ENCODE measurements at regions not wholly inside any gene's neighbourhood (a gene's known extent, or its start where the extent isn't known, plus 50 kb on each side); places are given as distances from the start of the nearest gene placed in this dataset.

- TF ChIP-seq CTCF (IDR thresholded peaks at IDR 0.05): no peak
- Histone ChIP-seq H3K9me3 (no peaks in the 10 kb centered on the region), H3K4me3 (no peak overlapping the region), H3K36me3 (ENCODE audit: low read depth) (no peaks in the 10 kb centered on the region), H3K4me1 (ENCODE audit: low read depth) (no peaks in the 10 kb centered on the region)
- DNase-seq (no peak), ATAC-seq (no peak)
- intact Hi-C loops (cut with DNase I, micrococcal nuclease): no loop called here
Observed at GRCh38 chr14:38121320-38122020, 86.2 kb upstream of the SSTR1 start.

GRCh38 chr14:38122241-38122640 lies 85.5 kb upstream of the SSTR1 start:
- DNase-seq: no peak
- no peak for TF ChIP-seq CTCF (IDR thresholded peaks at IDR 0.05)

GRCh38 chr14:38124506-38124905 lies 83.2 kb upstream of the SSTR1 start:
- intact Hi-C loops (cut with DNase I, micrococcal nuclease): no loop called here
- Histone ChIP-seq H3K4me3 (no peak overlapping the region), H3K4me1 (ENCODE audit: low read depth) (no peaks in the 10 kb centered on the region), H3K36me3 (ENCODE audit: low read depth) (no peaks in the 10 kb centered on the region), H3K9me3 (no peaks in the 10 kb centered on the region)
- ATAC-seq (no peak), DNase-seq (no peak)
- no peak for TF ChIP-seq CTCF (IDR thresholded peaks at IDR 0.05)

More at GRCh38 chr14:38122241-38122640, 85.5 kb upstream of the SSTR1 start:
- no peaks in the 10 kb centered on the region for H3K9me3 ChIP-seq
- ATAC-seq: no peak
- no peaks in the 10 kb centered on the region for H3K36me3 ChIP-seq (ENCODE audit: low read depth)
- H3K4me1 ChIP-seq (ENCODE audit: low read depth): no peaks in the 10 kb centered on the region
- intact Hi-C loops (cut with DNase I, micrococcal nuclease): no loop called here
- H3K4me3 ChIP-seq: no peak overlapping the region

- peak; percentile 55 for ATAC-seq
- no peaks in the 10 kb centered on the region for H3K9me3 ChIP-seq
- H3K36me3 ChIP-seq (ENCODE audit: low read depth): no peaks in the 10 kb centered on the region
- TF ChIP-seq CTCF (IDR thresholded peaks at IDR 0.05): no peak
- no peak overlapping the region for H3K4me3 ChIP-seq
- no peaks in the 10 kb centered on the region for H3K4me1 ChIP-seq (ENCODE audit: low read depth)
- DNase-seq: peak in 1 of 3 donors; percentile 13
- intact Hi-C loops (cut with DNase I, micrococcal nuclease): no loop called here
Observed at GRCh38 chr14:38125481-38126037, 82.1 kb upstream of the SSTR1 start.

GRCh38 chr14:38127356-38127755 lies 80.3 kb upstream of the SSTR1 start:
- Histone ChIP-seq H3K4me3 (no peak overlapping the region), H3K36me3 (ENCODE audit: low read depth) (no peaks in the 10 kb centered on the region), H3K4me1 (ENCODE audit: low read depth) (no peaks in the 10 kb centered on the region), H3K9me3 (no peaks in the 10 kb centered on the region)
- no peak for TF ChIP-seq CTCF (IDR thresholded peaks at IDR 0.05)
- ATAC-seq (no peak), DNase-seq (no peak)
- intact Hi-C loops (cut with DNase I, micrococcal nuclease): no loop called here
